Activated CD4-positive, alpha-beta T cell treated with anti-CD3 and anti-CD28 coated beads for 36 hours (primary cell): ENCODE measurements at regions not wholly inside any gene's neighbourhood (a gene's known extent, or its start where the extent isn't known, plus 50 kb on each side); places are given as distances from the start of the nearest gene placed in this dataset.

Experiments used
- ATAC-seq: fragments of 200-7000 bp; cut with Tn5 transposase; one replicate; pipeline ENCODE4 v1.10.0; 2021; ENCODE audit warnings: mild to moderate bottlenecking, moderate library complexity
- CTCF ChIA-PET: fragments of 350-600 bp; sonication (Branson Sonifier 250); formaldehyde crosslinking; loops from one replicate; lab custom pipeline; 2021; ENCODE audit warnings: antibody characterized with exemption; lab: Charles Lee
- POLR2A ChIA-PET: fragments of 350-600 bp; sonication (Branson Sonifier 250); formaldehyde crosslinking; loops from one replicate; lab custom pipeline; 2021; ENCODE audit warnings: antibody characterized with exemption, inconsistent platforms; lab: Charles Lee
- DNase-seq: peaks from one replicate; pipeline ENCODE4 v3.0.0-alpha.2; 2020
- H3K27ac Mint-ChIP-seq: one replicate; pipeline ENCODE4 v1.8.0; 2021; ENCODE audit warnings: mixed read lengths
- H3K27me3 Mint-ChIP-seq: one replicate; pipeline ENCODE4 v1.8.0; 2021; ENCODE audit warnings: mixed read lengths
- H3K36me3 Mint-ChIP-seq: one replicate; pipeline ENCODE4 v1.8.0; 2021; ENCODE audit warnings: low read depth, mixed read lengths
- H3K4me1 Mint-ChIP-seq: one replicate; pipeline ENCODE4 v1.8.0; 2021; ENCODE audit warnings: mixed read lengths
- H3K4me3 Mint-ChIP-seq: one replicate; pipeline ENCODE4 v1.8.0; 2021; ENCODE audit warnings: mild to moderate bottlenecking, moderate library complexity, mixed read lengths
- H3K9me3 Mint-ChIP-seq: one replicate; pipeline ENCODE4 v1.8.0; 2021; ENCODE audit warnings: low read depth, mixed read lengths
- intact Hi-C, 2 experiments: fragments of 100-400 bp; cut with DNase I in 1 of 2; cut with micrococcal nuclease in 1 of 2; formaldehyde crosslinking; loops; one replicate each; pipeline versions ENCODE4 v1.14.2 to v1.15.1; 2022 to 2024; cut with DNase I, micrococcal nuclease

DNA sequence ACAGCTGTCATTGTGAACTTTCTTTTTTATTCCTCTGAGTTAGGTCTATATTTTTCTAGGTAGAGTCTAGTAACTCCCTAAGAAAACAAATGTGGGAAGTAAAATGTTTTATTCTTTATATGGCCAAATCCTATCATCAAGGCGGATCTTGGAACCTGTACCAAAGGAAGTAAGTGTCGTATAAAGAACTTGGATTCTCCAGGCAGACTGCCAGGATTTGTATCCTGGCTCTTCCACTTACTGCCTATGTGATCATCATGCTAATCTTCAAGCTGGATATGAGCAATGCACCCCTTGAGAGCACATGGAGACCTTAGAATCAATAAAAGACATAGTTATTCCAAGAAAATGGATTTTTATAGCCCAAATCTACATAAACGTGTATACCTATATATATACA, 286.5 kb downstream of the PCDH17 start:
- ATAC-seq, result no peak
- Mint-ChIP-seq H3K36me3 (no peaks in the 10 kb centered on the region), H3K27me3 (no peaks in the 10 kb centered on the region), H3K27ac (no peak overlapping the region), H3K4me3 (no peak overlapping the region), H3K4me1 (no peaks in the 10 kb centered on the region), H3K9me3 (peaks cover 4% of the 10 kb centered on the region)
- ChIA-PET CTCF (no interaction called here), POLR2A (no interaction called here)
- intact Hi-C loops, result no loop called here
- no peak for DNase-seq

DNA sequence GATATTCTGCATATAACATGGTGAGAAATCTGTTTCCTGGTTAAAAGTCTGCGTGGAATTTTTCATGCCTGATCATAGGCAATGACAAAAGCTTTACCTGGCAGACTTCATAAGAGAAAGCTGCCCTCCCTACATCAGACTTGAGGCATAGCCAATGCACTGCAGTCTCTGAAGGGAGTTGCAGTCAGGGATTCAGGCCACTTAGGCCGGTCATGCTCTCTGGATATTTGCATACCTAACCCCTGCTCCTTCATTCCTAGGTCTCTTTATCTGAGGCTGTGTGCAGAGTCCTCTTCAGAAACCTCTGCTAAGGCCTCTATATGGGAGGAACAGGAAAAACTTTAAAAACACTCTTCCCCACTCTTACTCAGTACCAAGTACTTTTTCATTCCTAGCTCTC, 287.4 kb downstream of the PCDH17 start:
- ATAC-seq, result no peak
- intact Hi-C loops, result no loop called here
- H3K36me3 Mint-ChIP-seq, result no peaks in the 10 kb centered on the region
- no peak overlapping the region for H3K4me3 Mint-ChIP-seq
- CTCF ChIA-PET, result no interaction called here
- H3K27ac Mint-ChIP-seq, result no peak overlapping the region
- H3K9me3 Mint-ChIP-seq, result peaks cover 4% of the 10 kb centered on the region
- POLR2A ChIA-PET, result no interaction called here
- no peak for DNase-seq
- H3K4me1 Mint-ChIP-seq, result no peaks in the 10 kb centered on the region
- no peaks in the 10 kb centered on the region for H3K27me3 Mint-ChIP-seq

DNA sequence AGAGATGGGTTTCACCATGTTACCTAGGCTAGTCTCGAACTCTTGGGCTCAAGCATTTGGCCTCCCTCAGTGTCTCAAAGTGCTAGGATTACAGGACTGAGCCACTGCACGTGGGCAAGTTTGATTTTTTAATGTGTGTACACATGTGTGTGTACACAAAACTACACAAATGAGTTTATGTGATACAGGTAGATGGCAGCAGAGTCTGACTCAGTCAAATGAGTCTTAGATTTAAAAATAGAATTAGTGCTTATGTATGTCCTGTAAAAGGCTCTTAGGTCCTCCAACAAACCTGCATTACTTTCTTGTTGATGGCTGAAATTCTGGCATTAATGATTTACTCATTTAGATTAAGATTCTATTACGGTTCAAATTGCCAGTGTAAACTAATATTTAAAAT, 293.7 kb downstream of the PCDH17 start:
- intact Hi-C loops, result no loop called here
- no peak for ATAC-seq
- DNase-seq, result no peak
- ChIA-PET CTCF (no interaction called here), POLR2A (no interaction called here)
- Mint-ChIP-seq H3K4me1 (no peaks in the 10 kb centered on the region), H3K9me3 (peaks cover 3% of the 10 kb centered on the region), H3K4me3 (no peak overlapping the region), H3K36me3 (no peaks in the 10 kb centered on the region), H3K27ac (no peak overlapping the region), H3K27me3 (no peaks in the 10 kb centered on the region)

DNA sequence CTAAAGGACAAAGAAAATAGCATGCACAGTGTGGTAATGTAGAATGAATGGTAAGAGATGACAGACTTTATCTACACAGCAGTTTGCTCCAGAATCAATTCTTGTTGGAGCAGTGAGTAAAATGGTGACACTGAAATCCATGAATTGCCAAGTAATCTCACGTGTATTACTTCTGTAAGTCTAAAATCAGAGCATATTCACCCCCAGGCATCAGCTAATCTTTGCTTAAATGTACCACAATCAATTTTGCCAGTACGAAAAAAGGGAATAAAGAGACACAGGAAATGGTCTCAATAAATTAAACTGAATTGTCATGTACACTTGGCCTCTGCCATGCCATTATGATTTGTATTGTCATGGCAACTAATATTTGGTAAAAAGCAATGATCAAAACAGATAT, 294.2 kb downstream of the PCDH17 start:
- ChIA-PET CTCF (no interaction called here), POLR2A (no interaction called here)
- peaks cover 3% of the 10 kb centered on the region for H3K9me3 Mint-ChIP-seq
- intact Hi-C loops, result no loop called here
- ATAC-seq (no peak), DNase-seq (no peak)
- no peaks in the 10 kb centered on the region for H3K27me3 Mint-ChIP-seq
- no peaks in the 10 kb centered on the region for H3K36me3 Mint-ChIP-seq
- no peak overlapping the region for H3K4me3 Mint-ChIP-seq
- H3K4me1 Mint-ChIP-seq, result no peaks in the 10 kb centered on the region
- no peak overlapping the region for H3K27ac Mint-ChIP-seq

DNA sequence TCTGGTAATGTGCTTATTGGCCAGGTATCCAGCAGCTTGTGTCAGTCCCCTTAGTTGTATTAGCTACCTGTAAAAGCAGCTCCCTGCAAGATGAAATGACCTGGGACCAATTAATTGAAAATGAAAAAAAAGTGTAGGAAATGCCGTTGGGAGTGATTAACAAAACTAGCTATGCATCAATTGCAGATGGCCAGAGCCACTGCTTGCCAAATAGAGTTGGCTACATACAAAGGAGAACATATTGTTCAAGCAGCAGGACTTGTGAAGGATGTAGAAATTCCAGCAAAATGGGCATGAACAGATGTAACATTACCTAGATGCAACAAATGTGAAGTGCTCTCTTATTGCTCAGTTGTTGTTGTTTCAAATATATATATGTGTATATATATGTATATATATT, 300.5 kb downstream of the PCDH17 start:
- DNase-seq (no peak), ATAC-seq (no peak)
- POLR2A ChIA-PET, result no interaction called here
- no peaks in the 10 kb centered on the region for H3K4me1 Mint-ChIP-seq
- CTCF ChIA-PET, result interaction anchor here (0.7 kb wide), 1 partner anchor 414 kb away, joined by 3 read pairs; no protein-coding TSS in a partner anchor
- H3K4me3 Mint-ChIP-seq, result no peak overlapping the region
- no peaks in the 10 kb centered on the region for H3K27me3 Mint-ChIP-seq
- no peaks in the 10 kb centered on the region for H3K36me3 Mint-ChIP-seq
- H3K27ac Mint-ChIP-seq, result no peak overlapping the region
- peaks cover 8% of the 10 kb centered on the region for H3K9me3 Mint-ChIP-seq
- intact Hi-C loops, result no loop called here

DNA sequence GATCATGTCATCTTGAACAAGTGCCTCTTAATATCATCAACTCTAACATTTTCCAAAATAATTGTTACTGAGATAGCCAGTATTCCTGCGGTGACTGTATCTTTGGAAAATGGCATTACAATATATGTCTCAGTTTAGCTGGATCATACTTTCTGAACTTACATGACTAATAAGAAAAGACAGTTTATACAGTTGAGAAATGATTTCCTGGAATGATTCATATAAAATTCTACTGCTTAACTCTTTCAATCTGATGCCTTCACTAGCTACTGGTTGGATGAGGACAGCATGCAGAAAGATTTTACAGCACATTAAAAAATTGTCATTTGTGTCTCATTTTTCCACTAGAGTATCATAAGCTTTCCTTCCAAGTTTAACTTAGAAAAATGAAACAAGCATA, 302.1 kb downstream of the PCDH17 start:
- H3K27ac Mint-ChIP-seq, result no peak overlapping the region
- no peak overlapping the region for H3K4me3 Mint-ChIP-seq
- no peaks in the 10 kb centered on the region for H3K4me1 Mint-ChIP-seq
- H3K9me3 Mint-ChIP-seq, result peaks cover 5% of the 10 kb centered on the region
- ATAC-seq (no peak), DNase-seq (no peak)
- intact Hi-C loops, result no loop called here
- POLR2A ChIA-PET, result no interaction called here
- no peaks in the 10 kb centered on the region for H3K27me3 Mint-ChIP-seq
- no peaks in the 10 kb centered on the region for H3K36me3 Mint-ChIP-seq
- CTCF ChIA-PET, result no interaction called here

DNA sequence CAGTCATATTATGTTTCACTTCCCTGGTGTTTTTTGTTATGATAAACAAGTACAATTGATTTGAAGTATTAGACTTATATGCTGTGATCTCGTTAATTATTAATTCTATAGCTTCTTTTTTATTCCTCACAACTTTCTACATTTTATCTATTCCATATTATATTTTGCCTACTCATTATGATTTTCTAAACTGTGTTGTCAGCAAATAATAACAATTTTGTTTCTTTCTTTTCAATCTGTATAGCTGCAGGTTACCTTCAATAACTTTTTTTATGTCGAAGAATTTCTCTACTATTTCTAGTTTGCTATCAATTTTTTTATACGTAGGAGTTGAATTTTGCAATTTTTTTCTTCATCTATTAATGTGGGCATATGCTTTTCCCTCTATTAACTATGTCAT, 304.4 kb downstream of the PCDH17 start:
- Mint-ChIP-seq H3K36me3 (no peaks in the 10 kb centered on the region), H3K9me3 (peaks cover 5% of the 10 kb centered on the region), H3K27ac (no peak overlapping the region), H3K27me3 (no peaks in the 10 kb centered on the region), H3K4me1 (no peaks in the 10 kb centered on the region), H3K4me3 (no peak overlapping the region)
- DNase-seq (no peak), ATAC-seq (no peak)
- ChIA-PET POLR2A (no interaction called here), CTCF (interaction anchor here (1.2 kb wide), 1 partner anchor 10 kb away, joined by 3 read pairs; no protein-coding TSS in a partner anchor)
- intact Hi-C loops, result no loop called here

DNA sequence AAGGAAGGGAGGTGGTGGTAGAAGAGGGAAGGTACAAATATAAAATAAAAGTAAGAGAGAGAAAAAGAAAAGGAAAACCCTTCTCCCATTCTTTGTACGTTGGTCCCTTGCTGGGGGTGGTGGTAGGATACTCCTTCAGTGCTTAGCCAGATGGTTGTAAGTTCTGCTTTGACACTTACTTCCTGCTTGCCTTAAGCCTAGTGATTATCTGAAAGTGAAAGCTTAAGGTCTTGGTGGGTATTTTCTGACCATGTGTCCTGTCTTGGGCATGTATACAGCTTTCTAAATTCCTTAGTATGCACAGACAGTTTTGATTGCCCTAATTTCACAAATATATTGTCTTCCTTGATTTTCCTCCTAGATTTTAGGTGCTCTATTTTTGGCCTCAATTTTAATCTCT, 314.8 kb downstream of the PCDH17 start:
- H3K27ac Mint-ChIP-seq, result no peak overlapping the region
- H3K36me3 Mint-ChIP-seq, result no peaks in the 10 kb centered on the region
- H3K9me3 Mint-ChIP-seq, result peaks cover 8% of the 10 kb centered on the region
- H3K27me3 Mint-ChIP-seq, result no peaks in the 10 kb centered on the region
- H3K4me3 Mint-ChIP-seq, result no peak overlapping the region
- POLR2A ChIA-PET, result no interaction called here
- DNase-seq (no peak), ATAC-seq (no peak)
- intact Hi-C loops, result no loop called here
- CTCF ChIA-PET, result interaction anchor here (1.3 kb wide), 1 partner anchor 11 kb away, joined by 3 read pairs; no protein-coding TSS in a partner anchor
- no peaks in the 10 kb centered on the region for H3K4me1 Mint-ChIP-seq

DNA sequence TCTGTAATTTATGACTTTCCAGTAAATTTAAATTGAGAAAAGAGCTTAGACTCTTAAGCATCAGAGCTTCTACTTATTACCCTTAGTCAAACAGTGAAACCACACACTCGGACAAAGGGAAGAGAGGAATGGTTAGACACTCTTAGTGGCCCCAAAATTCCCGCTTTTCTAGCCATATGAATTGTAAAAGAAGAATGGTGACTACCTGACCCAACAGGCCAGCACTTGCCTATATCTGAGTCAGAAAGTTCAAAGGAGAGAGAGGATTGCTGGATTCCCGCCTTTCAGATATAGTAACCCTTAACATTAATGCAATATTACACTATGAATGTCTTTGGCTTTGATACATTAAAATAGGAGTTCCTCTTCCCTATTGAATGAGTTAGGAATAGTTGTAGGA, 317.3 kb downstream of the PCDH17 start:
- ATAC-seq, result no peak
- Mint-ChIP-seq H3K4me3 (no peak overlapping the region), H3K27me3 (no peaks in the 10 kb centered on the region), H3K36me3 (no peaks in the 10 kb centered on the region), H3K9me3 (peaks cover 15% of the 10 kb centered on the region), H3K4me1 (no peaks in the 10 kb centered on the region), H3K27ac (no peak overlapping the region)
- intact Hi-C loops, result no loop called here
- POLR2A ChIA-PET, result no interaction called here
- CTCF ChIA-PET, result no interaction called here
- no peak for DNase-seq

DNA sequence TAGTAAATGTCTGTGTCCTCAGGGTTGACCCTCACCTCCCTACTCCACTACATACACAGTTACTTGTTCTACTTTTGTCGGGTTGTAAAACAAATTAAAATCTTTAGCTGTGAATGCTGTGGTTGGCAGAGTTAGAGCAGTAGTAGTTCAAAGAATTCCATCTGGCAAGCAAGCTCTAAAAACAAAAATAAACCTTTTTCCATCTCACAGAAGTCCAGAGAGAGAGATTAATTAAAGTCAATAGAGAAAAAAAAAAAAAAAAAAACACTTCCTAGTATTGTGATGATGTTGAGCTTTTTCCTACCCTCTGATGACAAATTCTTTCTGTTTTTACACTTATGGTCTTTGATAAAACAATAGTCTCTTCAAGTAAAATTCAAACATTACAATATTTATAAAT, 338.4 kb downstream of the PCDH17 start:
- Mint-ChIP-seq H3K4me3 (no peak overlapping the region), H3K9me3 (peaks cover 26% of the 10 kb centered on the region), H3K4me1 (no peaks in the 10 kb centered on the region), H3K27ac (no peak overlapping the region), H3K27me3 (no peaks in the 10 kb centered on the region), H3K36me3 (no peaks in the 10 kb centered on the region)
- POLR2A ChIA-PET, result no interaction called here
- intact Hi-C loops, result no loop called here
- ATAC-seq, result no peak
- no peak for DNase-seq
- CTCF ChIA-PET, result no interaction called here

DNA sequence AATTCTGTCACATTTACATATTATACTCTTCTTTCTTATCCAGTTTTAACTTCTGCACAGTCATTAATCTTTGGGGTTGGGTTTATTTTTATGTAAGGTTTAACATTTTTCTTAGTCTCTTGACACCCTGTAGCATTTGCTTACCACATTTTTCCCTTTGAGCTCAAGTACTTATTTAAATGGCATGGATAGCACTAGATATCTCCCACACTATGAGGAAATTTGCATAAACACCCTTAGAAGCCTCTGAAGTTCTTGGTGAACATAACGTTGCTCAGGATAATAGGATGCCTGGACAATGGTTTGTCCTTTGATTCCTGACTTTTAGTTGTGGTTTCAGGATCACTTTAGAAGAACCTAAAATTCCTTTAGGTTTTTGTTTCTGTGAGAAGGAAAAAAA, 338.9 kb downstream of the PCDH17 start:
- DNase-seq, result no peak
- ATAC-seq, result no peak
- H3K27ac Mint-ChIP-seq, result no peak overlapping the region
- intact Hi-C loops, result no loop called here
- H3K36me3 Mint-ChIP-seq, result no peaks in the 10 kb centered on the region
- POLR2A ChIA-PET, result no interaction called here
- H3K27me3 Mint-ChIP-seq, result no peaks in the 10 kb centered on the region
- no peak overlapping the region for H3K4me3 Mint-ChIP-seq
- H3K9me3 Mint-ChIP-seq, result peaks cover 26% of the 10 kb centered on the region
- CTCF ChIA-PET, result interaction anchor here (0.7 kb wide), 1 partner anchor 345 kb away, joined by 3 read pairs; no protein-coding TSS in a partner anchor
- no peaks in the 10 kb centered on the region for H3K4me1 Mint-ChIP-seq

DNA sequence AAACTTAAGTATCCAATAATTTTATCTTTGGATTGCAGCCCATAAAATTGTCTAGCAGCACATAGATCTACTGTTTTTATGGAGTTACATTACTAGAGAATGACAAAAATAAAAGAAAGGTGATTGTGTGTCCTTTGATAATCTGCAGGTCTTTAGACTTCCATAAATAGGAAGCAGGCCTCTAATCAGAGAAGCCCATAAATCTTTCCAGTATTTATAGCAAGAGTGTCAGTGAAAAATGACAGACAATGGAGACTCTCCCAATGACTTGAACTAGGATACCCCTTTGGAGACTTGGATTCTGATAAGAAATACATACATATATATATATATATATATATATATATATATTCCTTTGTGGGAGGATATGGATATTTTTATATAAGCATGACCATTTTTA, 351.2 kb downstream of the PCDH17 start:
- ATAC-seq (no peak), DNase-seq (no peak)
- Mint-ChIP-seq H3K9me3 (peaks cover 10% of the 10 kb centered on the region), H3K4me3 (no peak overlapping the region), H3K36me3 (no peaks in the 10 kb centered on the region), H3K27ac (no peak overlapping the region), H3K4me1 (no peaks in the 10 kb centered on the region), H3K27me3 (no peaks in the 10 kb centered on the region)
- ChIA-PET CTCF (no interaction called here), POLR2A (no interaction called here)
- intact Hi-C loops, result no loop called here

DNA sequence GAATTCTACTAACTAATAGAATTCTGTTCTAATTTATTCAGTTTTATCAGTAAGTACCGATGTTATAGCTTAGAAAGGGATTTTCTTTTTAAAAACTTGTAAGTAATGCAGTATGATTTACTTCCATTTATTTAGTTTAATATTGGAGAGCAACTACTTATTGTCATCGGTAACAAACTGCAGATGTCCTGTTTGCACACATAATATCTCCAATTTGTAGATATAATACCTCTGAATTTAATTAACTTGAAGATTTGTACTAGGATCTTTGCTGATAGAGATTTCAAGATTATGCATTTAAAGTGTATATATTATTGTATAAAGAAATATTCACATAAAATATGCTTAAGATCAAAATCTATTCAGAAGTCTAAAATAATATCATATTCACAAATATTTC, 356.7 kb downstream of the PCDH17 start:
- H3K4me3 Mint-ChIP-seq, result no peak overlapping the region
- no peak overlapping the region for H3K27ac Mint-ChIP-seq
- intact Hi-C loops, result no loop called here
- no peaks in the 10 kb centered on the region for H3K4me1 Mint-ChIP-seq
- ChIA-PET POLR2A (no interaction called here), CTCF (no interaction called here)
- ATAC-seq, result no peak
- H3K36me3 Mint-ChIP-seq, result no peaks in the 10 kb centered on the region
- peaks cover 13% of the 10 kb centered on the region for H3K9me3 Mint-ChIP-seq
- H3K27me3 Mint-ChIP-seq, result no peaks in the 10 kb centered on the region
- DNase-seq, result no peak
